ENCODE measurements at regions not wholly inside any gene's neighbourhood (a gene's known extent, or its start where the extent isn't known, plus 50 kb on each side); places are given as distances from the start of the nearest gene placed in this dataset.

DNA sequence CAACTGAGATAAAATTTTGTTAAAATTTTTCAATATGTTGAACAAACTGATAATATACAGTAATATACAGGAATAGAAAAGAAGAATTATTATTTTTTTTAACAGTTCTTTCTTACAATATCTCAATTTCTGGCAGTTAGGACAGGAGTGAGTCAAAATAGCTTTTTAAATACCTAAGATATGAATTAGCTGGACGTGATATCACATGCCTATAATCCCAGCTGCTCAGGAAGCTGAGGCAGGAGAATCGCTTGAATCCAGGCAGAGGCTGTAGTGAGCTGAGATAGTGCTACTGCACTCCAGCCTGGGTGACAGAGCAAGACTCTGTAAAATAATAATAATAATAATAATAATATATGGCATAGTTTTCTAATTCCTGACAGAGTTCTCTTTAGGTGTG lies 1039.3 kb downstream of the STPG2 start:
- TF ChIP-seq, protein P1, sequence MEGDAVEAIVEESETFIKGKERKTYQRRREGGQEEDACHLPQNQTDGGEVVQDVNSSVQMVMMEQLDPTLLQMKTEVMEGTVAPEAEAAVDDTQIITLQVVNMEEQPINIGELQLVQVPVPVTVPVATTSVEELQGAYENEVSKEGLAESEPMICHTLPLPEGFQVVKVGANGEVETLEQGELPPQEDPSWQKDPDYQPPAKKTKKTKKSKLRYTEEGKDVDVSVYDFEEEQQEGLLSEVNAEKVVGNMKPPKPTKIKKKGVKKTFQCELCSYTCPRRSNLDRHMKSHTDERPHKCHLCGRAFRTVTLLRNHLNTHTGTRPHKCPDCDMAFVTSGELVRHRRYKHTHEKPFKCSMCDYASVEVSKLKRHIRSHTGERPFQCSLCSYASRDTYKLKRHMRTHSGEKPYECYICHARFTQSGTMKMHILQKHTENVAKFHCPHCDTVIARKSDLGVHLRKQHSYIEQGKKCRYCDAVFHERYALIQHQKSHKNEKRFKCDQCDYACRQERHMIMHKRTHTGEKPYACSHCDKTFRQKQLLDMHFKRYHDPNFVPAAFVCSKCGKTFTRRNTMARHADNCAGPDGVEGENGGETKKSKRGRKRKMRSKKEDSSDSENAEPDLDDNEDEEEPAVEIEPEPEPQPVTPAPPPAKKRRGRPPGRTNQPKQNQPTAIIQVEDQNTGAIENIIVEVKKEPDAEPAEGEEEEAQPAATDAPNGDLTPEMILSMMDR (IDR thresholded peaks at IDR 0.05; ENCODE audit: low read depth, low read length, missing input control): no peak
- TF ChIP-seq JUND (IDR thresholded peaks at IDR 0.05): no peak
- no peak for TF ChIP-seq EGR1 (IDR thresholded peaks at IDR 0.05; ENCODE audit: low read depth in 2 of 2)
- TF ChIP-seq REST (IDR thresholded peaks at IDR 0.05): no peak
- TF ChIP-seq SP1 (IDR thresholded peaks at IDR 0.05): no peak
- no peak for TF ChIP-seq TAF1 (conservative IDR thresholded peaks at IDR 0.05)
- no peak for TF ChIP-seq YY1 (IDR thresholded peaks at IDR 0.05)
- TF ChIP-seq RAD21 (IDR thresholded peaks at IDR 0.05): no peak
- no peak for TF ChIP-seq ATF3 (IDR thresholded peaks at IDR 0.05)
- TF ChIP-seq FOXA1 (IDR thresholded peaks at IDR 0.05): no peak

Measured in liver (tissue), 3 donors.